Stimulated activated CD4-positive, alpha-beta T cell treated with anti-CD3 and anti-CD28 coated beads, TNF-alpha, amount 100 ng/mL, for 48 hours (primary cell): ENCODE measurements at regions not wholly inside any gene's neighbourhood (a gene's known extent, or its start where the extent isn't known, plus 50 kb on each side); places are given as distances from the start of the nearest gene placed in this dataset.

ENCODE experiments used
- DNase-seq, 3 donors: peaks; one replicate each; pipeline ENCODE4 v3.0.0-alpha.2; 2020; ENCODE audit warnings: low read depth in 3 of 3

DNA sequence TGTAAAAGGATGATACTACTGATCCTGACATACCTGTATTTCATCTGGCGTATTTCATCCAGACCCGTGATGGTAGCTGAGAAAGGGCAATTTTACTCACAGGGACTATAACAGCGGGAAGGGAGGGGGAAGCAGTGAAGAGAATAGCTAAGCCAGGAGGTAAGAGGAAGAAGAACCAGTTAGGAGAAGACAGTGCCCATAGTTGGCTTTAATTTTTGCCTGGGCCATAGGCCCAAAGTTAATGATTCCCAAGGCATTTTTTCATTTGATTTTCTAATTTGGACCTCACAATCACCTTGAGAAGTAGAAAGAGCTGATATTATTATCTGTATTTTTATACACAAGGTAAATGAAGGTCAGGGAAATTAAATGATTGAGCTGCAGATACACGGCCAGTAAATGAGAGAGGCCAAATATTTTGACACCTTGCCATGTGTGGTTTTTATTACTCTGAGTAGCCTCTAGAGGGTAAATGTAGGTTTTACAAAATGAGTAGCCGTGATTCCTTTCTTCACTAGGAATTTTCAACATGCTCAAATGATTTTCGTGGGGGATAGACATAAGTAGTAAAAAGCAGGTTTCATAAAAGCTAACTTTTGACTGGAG is 382.2 kb downstream of the FUT8 start:
- no peak for DNase-seq

DNA sequence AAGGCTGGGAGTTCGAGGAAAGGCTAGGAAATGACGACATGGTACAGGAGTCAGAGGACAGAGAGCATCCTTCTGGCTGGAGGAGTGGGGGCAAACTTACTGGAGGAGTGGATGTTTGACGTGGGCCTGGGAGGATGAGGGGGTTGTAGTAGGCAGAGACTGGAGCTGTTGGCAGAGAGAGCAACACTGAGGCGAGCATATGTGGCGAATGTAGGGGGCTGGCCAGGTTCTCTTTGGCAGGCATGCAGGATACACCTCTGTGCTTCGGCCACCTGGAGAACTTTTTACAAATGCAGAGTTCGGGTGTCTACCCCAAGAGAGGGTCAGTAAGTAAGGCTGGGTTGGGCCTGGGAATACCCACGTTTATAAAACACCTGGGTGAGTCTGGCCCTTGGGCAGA is 385.7 kb downstream of the FUT8 start:
- DNase-seq: no peak

DNA sequence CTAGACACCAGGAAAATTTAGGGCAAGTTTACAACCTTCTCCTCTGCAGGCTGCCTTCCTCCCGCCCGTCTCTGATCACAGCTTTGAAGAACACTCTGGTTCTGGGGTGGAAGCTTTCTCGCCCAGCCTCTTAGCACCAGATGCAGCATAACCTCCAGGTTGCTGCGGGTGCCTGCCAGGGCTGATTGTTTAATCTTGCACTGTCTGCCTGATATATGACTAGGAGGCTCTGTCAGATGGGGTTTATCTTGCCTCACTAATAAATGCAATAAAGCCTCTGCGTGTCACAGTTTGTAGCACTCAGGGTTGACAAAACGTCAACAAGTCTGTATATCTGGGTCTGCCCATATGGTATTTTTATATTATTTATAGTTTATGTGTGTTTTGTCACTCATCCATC is 388.2 kb downstream of the FUT8 start:
- DNase-seq: no peak

- no peak for DNase-seq
Observed at GRCh38 chr14:65802196-65802595, 389.7 kb downstream of the FUT8 start.

DNA sequence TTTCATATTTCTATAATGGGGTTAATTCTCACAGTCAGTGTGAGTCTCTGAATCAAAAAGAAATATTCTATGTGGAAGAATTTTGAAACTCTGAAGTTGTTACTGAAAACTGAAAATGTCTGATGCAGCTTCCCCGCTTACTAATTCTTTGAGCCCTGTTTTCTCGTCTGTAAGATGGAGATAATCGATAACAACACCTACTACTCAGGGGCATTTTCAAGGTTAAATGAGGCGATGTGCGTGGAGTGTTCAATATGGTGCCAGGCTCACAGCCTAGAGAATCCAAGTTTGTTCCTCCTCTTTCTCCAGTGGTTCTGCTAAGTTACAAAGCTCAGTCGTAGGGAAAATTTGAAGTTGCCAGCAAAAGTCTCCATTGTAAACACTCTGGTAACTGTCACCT is 391.4 kb downstream of the FUT8 start:
- no peak for DNase-seq

GRCh38 chr14:65804439-65805112 is 392.0 kb downstream of the FUT8 start:
- no peak for DNase-seq

DNA sequence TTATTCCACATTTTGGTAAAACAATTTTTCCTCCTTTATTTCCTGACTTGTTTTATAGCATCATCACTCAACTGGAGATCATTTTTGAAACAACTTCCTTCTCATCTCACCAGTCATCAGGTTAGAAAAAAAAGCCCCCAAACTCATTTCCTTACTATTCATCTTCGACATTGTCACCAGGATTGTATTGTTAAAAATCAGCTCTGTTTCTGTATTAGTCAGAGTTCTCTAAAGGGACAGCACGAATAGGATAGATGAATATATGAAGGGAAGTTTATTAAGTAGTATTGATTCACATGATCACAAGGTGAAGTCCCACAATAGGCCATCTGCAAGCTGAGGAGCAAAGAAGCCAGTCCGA is 392.6 kb downstream of the FUT8 start:
- DNase-seq: no peak

DNA sequence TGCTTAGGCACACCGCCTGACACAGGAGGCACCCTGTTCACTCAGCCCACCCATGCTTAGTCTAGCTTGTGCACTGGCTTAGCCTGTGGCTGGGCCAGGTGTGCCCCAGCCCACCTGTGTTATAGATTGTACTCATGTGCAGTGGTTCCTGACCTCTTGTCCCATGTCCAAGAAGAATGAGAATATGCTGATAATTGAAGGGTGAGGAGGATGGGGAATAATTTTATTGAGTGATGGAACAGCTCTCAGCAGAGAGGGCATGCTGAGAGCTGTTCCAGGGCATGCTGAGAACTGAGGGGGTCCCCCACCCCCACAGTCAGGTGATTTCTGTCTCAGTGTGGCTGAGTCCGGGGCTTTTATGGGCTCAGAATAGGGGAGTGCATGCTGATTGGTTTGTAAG is 395.9 kb downstream of the FUT8 start:
- DNase-seq: no peak

GRCh38 chr14:65810322-65810721 is 397.8 kb downstream of the FUT8 start:
- no peak for DNase-seq

GRCh38 chr14:65813760-65814384 is 401.3 kb downstream of the FUT8 start:
- DNase-seq: no peak

- DNase-seq: no peak
Observed at GRCh38 chr14:65815127-65815526, 402.6 kb downstream of the FUT8 start.

DNA sequence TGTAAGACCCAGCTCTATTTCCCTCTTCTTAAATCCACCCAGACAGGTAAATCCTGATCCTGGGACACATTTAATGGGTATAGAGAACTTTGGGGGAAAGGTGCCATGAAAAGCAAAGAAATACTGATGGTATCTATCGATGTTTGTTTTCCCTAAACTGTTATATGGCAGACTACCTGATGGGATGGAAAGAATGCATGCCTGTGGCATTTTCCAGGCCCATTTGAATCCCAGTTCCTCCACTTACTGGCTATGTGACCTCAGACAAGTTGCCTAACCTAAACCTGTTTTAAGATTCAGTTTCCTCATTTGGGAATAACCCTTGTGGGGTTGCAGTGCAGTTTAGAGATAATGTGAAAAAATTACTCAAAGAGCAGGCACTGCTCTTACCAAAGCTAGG is 404.5 kb downstream of the FUT8 start:
- DNase-seq: no peak

GRCh38 chr14:65819569-65819968 is 407.0 kb downstream of the FUT8 start:
- DNase-seq: no peak

GRCh38 chr14:65821224-65821753 is 408.8 kb downstream of the FUT8 start:
- no peak for DNase-seq

- peak; percentile 22 to 45 (median 34) for DNase-seq
Observed at GRCh38 chr14:65824285-65824977, 411.9 kb downstream of the FUT8 start.

- DNase-seq: no peak
Observed at GRCh38 chr14:65824978-65825299, 412.4 kb downstream of the FUT8 start.

GRCh38 chr14:65826946-65827345 is 414.4 kb downstream of the FUT8 start:
- DNase-seq: no peak

- no peak for DNase-seq
Observed at GRCh38 chr14:65827520-65827919, 415.0 kb downstream of the FUT8 start.

GRCh38 chr14:65828396-65828795 is 415.9 kb downstream of the FUT8 start:
- no peak for DNase-seq

DNA sequence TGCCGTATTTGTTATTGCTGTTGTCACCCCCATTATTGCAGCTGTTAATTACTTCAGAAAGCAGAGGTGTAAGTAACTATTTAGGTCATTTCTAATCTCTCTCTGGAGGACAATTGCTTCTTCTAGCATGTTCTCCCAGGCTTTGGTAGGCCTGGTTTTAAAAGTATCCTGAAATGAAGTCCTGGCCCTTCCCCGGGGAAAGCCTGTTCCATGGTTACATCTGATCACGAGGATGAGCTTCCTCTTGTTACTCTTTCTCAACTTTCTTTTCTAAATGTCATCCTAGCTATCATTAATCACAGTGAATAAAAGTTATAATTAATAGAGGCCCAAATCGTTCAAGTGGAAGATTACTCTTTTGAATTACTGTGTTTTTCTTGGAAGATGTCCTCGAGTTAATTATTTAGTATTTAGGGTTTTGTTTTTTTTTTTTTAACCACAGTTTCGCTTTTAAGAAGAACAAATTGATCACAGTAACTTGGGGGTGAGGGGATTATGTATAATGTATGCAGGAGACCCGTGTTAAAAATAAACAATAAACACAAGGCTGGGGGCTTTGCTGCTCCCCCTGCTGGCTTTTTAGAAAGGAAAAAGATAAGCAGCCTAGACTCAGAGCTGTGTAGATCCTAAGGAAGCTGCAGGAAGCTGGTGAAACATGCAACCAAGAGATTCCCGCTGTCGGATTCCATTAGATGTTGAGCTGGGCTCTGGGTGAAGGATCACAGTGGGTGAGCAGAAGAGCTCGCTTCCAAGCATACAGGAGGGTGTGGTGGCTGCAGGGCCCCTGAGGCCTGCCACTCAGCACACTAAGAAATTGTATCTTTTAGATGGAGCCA is 420.1 kb downstream of the FUT8 start:
- no peak for DNase-seq

DNA sequence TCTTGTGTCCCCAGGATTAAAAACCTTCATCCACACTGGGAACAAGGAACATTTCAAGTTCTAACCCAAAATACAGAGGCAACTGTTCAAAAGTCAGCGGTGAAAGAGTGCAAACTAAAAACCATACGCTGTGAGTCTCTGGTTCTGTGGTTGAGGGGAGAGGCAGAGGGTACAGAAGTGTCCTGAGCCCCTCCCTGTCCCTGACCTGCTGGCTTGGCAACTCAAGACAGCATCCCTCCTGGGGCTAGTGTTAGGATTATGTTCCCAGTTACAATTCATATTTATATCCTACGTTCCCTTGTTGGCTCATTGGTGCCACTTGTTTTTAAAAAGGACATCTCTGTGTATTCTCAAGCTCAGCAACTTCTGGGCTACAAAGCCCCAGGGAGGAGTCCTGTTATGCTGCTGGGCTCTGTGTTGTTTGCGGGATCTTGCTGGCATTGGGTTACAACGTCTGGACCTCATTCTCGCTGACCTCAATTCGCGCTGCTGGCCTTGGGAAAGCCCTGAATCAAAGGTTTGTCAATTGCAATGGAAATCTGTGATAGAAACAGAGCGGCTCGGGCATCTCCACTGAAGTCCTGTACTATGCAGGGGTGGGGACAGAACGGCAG is 420.8 kb downstream of the FUT8 start:
- no peak for DNase-seq
